ENCODE measurements at regions not wholly inside any gene's neighbourhood (a gene's known extent, or its start where the extent isn't known, plus 50 kb on each side); places are given as distances from the start of the nearest gene placed in this dataset.
A peak's percentile ranks its signal among the peaks of the same experiment; 100 is the strongest.
"Not testable (repeated sequence)": the region's sequence is repeated elsewhere in the genome, so short reads cannot be mapped to it uniquely, and the experiment has no call there.

GRCh38 chr1:60296794-60297193, 223.2 kb upstream of the C1orf87 start:
- no peak for DNase-seq

DNA sequence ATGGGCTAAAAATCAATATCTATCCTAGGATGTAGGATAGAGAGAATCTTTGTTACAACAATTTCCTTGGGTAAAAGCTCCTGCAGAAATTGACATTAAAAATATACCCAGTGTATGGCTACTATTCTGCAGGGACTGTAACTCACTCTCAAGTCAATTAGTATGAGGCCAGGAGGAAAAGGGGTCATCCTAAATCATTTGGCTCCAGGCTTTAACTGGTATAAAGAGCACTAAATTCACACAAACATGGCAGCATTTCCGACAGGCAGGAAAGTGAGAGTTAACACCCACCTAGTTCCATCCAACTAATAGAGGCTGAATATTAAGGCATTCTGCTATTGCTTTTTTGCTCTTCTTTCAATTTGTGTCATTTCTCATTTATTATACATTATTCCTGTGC, 218.6 kb upstream of the C1orf87 start:
- no peak for DNase-seq

DNA sequence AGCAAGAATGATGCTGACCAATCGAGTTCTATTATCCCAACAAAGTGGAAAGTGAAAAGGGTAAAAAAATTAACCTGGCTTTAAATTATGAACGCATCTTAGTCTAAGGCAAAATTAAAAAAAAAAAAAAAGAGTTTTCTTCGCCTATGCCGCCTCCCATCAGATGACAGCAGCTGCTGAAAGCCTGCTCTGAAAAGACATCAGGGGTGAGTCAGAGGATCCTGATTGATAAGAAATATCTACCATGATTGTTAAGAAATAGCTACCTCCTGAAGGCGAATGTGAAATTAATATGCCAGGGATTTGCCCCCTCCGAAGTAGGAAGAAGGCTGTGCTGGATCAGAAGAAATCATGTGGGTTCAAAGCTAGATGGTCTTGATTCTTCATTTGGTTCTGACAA, 216.8 kb upstream of the C1orf87 start:
- no peak for DNase-seq

GRCh38 chr1:60287536-60287935, 214.0 kb upstream of the C1orf87 start:
- no peak for DNase-seq

DNA sequence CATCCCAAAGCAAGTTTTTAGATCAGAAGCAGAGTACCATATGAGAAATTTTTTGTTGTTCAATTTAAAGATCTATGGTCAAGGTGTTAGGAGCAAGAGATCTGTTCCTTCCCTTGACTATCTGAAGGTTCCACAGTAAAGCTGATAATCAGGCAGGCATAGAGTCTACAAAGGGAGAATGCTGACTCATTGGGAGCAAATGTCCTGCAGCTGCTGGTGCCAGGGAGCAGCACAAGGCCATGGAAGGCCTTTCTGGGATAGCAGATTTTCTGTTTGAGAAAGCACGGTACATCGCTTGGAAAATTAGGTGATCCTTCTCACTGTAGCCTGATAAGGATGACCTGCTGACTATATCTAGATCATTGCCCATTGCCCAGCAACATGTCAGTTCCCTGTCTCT, 210.1 kb upstream of the C1orf87 start:
- no peak for DNase-seq

DNA sequence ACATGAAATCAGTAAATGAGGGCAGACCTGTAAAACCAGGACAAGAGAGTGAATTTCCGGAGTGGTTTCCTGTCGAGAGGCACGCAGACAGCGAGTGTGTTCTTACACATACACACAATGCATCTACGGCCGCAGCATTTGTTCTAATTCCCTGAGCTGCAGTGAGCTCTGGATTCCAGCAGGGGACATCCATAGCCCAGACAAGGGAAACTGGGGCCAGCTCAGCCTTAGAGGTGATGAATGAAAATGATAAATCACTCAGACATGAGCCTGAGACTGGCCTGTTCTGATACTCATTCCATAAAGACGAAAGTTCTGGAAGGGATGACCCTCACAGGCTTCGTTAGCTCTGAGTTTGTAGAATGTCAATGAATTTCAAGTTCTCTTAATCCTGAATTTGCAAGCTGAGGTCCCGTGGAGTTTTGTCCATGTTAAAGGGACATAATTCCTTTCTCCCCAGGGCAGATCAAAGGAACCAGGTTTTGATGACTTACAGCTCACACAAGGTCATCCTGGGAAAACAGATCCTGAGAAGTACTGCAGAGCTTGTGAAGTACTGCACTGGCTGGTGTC, 207.9 kb upstream of the C1orf87 start:
- DNase-seq: peak; percentile 33

- no peak for DNase-seq
These were observed 207.2 kb upstream of the C1orf87 start for GRCh38 chr1:60280819-60281218.

- DNase-seq: peak; percentile 6
These were observed 206.7 kb upstream of the C1orf87 start for GRCh38 chr1:60280256-60280655.

DNA sequence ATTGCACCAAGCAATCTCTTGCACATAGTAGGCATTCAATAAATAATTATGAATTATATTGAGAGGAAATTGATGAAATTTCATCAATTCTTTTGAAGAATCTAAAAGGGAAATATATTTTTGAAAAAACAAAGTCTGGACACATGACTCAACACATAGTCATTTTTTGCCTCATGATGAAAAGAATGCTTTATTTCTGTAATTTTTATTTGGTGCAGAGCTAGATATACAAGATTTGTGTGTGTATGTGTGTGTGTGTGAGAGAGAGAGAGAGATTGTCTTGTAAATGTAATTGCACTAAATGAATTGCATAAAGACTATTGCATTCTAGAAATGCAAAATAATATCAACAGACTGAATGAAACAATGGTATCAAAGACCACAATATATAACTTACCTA, 206.2 kb upstream of the C1orf87 start:
- no peak for DNase-seq

DNA sequence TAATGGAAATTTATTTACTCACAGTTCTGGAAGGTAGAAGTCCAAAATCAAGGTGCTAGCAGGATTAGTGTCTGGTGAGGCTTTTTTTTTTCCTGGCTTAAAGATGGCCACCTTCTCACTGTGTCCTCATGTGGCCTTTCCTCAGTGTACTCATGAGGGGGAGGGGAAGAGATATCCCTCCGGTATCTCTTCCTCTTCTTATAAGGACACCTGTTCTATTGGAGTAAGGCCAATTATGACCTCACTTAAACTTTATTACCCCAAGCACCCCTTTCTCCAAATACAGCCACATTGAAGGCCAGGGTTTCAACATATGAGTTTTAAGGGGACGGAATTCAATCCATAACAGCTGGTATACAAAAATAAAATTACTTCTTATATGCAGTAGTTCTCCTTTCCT, 203.7 kb upstream of the C1orf87 start:
- peak; percentile 8 for DNase-seq

DNA sequence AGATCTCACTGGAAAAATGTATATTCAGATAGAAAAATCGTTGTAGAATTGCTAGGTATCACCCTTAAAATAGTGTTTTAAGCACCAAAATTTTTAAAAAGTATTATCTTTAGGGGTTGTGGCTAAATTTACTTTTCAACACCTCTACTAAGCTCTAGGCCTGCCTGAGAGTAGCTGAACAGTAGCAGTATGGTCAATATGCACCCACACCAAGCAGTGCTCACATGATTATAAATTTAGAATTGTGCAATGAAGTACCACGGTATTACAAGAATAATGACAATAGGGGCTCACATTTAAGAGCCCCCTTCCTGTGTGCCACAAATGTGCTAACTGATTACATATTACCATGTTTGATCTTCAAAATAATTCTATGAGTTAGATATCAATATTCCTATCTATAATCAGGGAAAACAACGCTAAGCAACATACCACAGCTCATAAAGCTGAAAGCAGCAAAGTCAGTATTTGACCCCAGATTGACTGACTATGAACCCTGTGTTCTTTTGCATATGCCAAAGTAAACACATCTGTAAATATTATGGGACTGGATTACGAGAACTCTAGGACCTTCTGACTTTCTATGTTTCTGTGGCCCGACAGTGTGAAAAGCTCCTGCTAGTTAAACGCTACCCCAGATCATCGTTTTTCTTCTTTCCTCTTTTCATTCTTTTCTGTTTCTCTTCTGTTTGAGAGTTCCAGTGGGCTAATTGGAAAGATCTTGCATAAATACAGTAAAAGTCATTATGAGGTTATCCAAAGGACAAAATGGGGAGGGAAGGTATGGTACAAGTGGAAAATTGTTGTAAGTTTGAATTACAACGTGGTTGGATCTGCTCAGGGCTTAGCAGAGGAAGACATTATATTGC, 201.1 kb upstream of the C1orf87 start:
- no peak for DNase-seq

DNA sequence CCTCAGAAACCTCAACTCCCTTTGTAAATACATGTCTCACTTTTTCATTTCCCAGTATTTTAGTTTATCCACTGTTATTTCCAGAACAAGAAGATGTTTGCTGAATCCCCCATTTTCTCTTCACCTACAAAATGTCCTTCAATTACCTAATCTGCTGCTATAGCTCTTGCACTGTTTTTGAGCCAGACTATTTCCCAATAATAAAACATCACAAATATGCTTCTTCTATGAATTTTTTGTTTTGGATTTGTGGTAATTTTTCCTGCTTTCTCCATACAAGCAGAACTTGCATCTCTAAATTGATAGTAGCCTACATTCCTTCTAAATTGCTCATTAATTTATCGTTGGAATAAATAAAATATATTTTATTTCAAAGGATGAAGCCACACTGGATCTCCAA, 199.6 kb upstream of the C1orf87 start:
- DNase-seq: no peak

GRCh38 chr1:60271041-60271440, 197.5 kb upstream of the C1orf87 start:
- no peak for DNase-seq

DNA sequence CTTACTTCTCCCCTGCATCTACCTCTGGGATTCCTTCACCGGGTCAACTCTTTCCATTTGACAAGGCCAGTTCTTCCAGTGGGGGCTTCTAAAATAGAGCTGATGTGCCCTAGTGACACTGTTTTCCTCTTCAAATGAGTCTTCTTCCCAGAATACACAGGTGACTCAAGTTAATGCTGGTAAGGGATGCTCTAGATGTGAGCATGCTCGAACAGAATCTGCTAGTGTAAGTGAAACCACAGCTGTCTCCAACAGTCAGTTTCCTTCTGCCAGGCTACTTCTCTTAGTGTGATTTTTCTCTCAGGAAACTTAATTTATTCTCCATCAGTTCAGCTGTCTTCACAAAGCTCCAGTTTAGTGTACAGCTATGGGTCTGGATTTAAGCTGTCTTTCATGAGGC, 194.9 kb upstream of the C1orf87 start:
- no peak for DNase-seq

DNA sequence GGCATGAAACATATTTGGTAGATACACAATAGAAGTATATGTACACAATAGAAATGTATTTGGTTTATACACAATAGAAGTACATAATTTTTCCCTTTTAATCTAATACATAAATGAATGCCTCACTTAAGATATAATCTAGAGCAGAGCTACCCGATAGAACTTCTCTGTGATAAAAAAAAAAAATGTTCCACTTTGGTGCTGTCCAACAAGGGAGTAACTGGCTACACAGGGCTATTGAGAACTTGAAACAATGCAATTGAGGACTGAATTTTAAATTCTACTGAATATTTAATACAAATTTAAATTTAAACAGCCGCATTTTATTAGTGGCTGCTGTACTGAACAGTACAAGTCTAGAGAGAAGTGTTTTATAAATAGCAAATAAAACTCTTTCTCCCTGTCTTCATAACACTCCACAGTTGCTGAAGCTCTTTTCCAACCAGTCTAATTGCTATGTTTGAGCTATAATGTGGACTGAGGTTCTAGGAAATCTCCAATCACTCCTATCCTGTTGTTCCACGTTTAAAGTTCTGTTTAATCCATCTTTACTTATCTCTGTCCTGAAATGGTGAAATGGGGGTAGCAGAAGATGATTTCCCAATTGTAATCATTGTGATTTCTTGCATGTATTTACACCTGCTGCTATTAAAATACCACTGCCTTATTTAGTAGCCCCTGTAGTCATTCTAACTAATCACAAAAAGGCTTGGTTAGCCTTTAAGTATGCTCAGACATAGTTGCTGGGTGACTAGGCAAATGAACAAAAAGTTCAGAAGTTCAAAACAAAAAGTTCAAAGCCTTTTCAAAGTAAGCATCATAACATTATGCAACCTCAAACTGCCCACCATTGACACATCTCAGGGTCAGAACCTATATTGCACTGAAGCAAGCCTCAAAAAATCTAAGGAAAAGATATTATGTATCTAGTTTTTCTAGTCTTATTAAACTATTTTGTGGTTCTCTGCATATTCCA, 192.3 kb upstream of the C1orf87 start:
- no peak for DNase-seq

DNA sequence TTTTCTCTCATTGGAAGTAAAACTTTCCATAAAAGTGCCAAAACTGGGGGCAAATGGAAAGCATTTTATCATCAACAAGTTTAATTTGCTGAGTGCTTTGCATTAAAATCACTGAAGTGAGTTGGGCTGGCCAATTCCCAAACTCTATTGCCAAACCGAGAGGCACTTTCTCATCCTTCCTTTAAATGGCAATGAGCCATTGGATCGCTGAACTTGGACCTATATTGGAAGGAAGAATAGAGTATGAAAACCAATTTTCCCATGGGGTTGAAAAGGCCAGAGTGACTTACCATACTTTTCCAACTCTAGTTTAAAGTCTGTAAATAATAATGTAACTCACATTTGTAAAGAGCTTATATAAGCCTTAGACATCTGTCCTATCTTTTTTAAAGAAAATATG, 189.1 kb upstream of the C1orf87 start:
- no peak for DNase-seq

- no peak for DNase-seq
These were observed 184.0 kb upstream of the C1orf87 start for GRCh38 chr1:60257531-60257930.

DNA sequence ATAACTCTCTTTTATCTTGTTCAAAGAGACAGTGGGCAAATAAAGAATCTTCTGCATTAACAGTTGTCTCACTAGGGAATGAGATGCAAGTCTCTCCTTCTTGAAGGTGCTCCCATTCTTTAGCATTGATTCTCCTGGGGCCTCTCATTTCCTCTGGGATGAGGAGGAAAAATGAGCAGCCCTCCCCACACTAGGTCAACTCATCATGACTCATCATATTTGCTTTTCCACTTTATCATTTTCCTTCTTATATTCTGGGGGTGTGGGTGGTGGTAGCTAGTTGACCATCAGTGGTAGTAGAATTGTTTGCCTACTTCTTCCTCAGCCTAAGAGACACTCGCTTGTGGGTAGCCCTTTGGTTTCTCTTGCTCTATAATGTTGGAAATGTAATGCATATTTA, 182.0 kb upstream of the C1orf87 start:
- DNase-seq: no peak

- DNase-seq: no peak
These were observed 177.9 kb upstream of the C1orf87 start for GRCh38 chr1:60251426-60251825.

- not testable (repeated sequence) for DNase-seq
These were observed 173.9 kb upstream of the C1orf87 start for GRCh38 chr1:60247467-60247866.

- DNase-seq: no peak
These were observed 171.8 kb upstream of the C1orf87 start for GRCh38 chr1:60245324-60245723.

GRCh38 chr1:60244906-60245305, 171.3 kb upstream of the C1orf87 start:
- DNase-seq: no peak

DNA sequence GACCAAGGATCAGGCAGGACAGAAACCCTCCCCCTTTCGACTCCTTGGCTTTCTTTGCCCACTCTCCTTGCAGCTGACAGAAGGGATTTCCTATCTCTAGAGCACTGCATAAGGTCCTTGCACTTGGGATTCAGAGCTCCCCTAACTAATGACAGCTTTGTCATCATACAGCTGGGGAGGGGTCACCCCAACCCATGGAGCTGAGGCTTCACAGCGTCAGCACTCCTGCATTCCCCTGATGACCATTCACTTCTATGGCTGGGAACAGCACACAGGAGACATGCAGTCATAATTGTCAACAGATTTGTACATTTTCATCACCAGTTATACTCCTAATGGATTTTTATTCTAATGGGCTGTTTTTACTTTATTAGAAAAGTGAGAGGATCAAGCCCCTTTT, 161.7 kb upstream of the C1orf87 start:
- DNase-seq: no peak

DNA sequence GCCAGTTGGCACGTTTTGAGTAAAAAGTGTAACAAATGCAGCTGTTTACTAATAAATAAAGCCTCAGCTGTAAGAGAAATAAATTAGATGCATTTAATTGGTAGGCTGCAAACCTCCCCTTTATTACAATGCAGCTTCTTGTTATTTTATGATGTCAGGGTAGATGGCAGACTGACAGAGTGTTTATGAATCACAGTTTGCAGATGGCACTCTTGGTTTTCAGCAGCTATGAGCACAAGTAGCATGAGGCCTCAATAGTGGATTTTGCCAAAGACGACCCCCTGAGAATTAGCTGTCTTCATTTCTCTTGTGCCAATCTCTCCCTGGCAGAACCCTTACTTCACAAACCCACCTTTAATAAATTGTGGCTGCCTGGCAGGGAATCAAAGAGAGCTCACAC, 161.2 kb upstream of the C1orf87 start:
- DNase-seq: no peak
